Activated B cell treated with CpG ODN at 0.5 μM for 24 hours (primary cell): ENCODE measurements at regions not wholly inside any gene's neighbourhood (a gene's known extent, or its start where the extent isn't known, plus 50 kb on each side); places are given as distances from the start of the nearest gene placed in this dataset.

Source experiments
- ATAC-seq: fragments of 200-7000 bp; cut with Tn5 transposase; one replicate; pipeline ENCODE4 v1.10.0; 2021; ENCODE audit warnings: low read depth, mild to moderate bottlenecking, moderate library complexity
- CTCF ChIA-PET: fragments of 350-600 bp; sonication (Branson Sonifier 250); formaldehyde crosslinking; loops from one replicate; lab custom pipeline; 2021; ENCODE audit warnings: antibody characterized with exemption; lab: Charles Lee
- POLR2A ChIA-PET: fragments of 350-600 bp; sonication (Branson Sonifier 250); formaldehyde crosslinking; loops from one replicate; lab custom pipeline; 2021; ENCODE audit warnings: antibody characterized with exemption; lab: Charles Lee
- DNase-seq: peaks from one replicate; pipeline ENCODE4 v3.0.0; 2022
- H3K27ac Mint-ChIP-seq: one replicate; pipeline ENCODE4 v1.8.0; 2020; ENCODE audit warnings: mixed read lengths
- H3K27me3 Mint-ChIP-seq: one replicate; pipeline ENCODE4 v1.8.0; 2021; ENCODE audit warnings: mixed read lengths
- H3K36me3 Mint-ChIP-seq: one replicate; pipeline ENCODE4 v1.8.0; 2021; ENCODE audit warnings: low read depth, mixed read lengths
- H3K4me1 Mint-ChIP-seq: one replicate; pipeline ENCODE4 v1.8.0; 2021; ENCODE audit warnings: mixed read lengths
- H3K4me3 Mint-ChIP-seq: one replicate; pipeline ENCODE4 v1.8.0; 2020; ENCODE audit warnings: mild to moderate bottlenecking, mixed read lengths
- H3K9me3 Mint-ChIP-seq: one replicate; pipeline ENCODE4 v1.8.0; 2020; ENCODE audit warnings: mixed read lengths
- intact Hi-C: fragments of 100-400 bp; cut with micrococcal nuclease; formaldehyde crosslinking; loops from one replicate; pipeline ENCODE4 v1.15.1; 2024
- TF ChIP-seq, protein P1 (sequence below): fragments of 200-600 bp; IDR thresholded peaks from one replicate; pipeline ENCODE4 v1.8.0; 2022; ENCODE audit warnings: antibody characterized with exemption, mild to moderate bottlenecking

- ChIA-PET CTCF (no interaction called here), POLR2A (no interaction called here)
- Mint-ChIP-seq H3K9me3 (no peaks in the 10 kb centered on the region), H3K4me3 (no peak overlapping the region), H3K4me1 (peaks cover 2% of the 10 kb centered on the region), H3K27me3 (peaks cover 3% of the 10 kb centered on the region), H3K36me3 (no peaks in the 10 kb centered on the region), H3K27ac (no peak overlapping the region)
- no peak for ATAC-seq
- intact Hi-C loops: no loop called here
- TF ChIP-seq, protein P1, sequence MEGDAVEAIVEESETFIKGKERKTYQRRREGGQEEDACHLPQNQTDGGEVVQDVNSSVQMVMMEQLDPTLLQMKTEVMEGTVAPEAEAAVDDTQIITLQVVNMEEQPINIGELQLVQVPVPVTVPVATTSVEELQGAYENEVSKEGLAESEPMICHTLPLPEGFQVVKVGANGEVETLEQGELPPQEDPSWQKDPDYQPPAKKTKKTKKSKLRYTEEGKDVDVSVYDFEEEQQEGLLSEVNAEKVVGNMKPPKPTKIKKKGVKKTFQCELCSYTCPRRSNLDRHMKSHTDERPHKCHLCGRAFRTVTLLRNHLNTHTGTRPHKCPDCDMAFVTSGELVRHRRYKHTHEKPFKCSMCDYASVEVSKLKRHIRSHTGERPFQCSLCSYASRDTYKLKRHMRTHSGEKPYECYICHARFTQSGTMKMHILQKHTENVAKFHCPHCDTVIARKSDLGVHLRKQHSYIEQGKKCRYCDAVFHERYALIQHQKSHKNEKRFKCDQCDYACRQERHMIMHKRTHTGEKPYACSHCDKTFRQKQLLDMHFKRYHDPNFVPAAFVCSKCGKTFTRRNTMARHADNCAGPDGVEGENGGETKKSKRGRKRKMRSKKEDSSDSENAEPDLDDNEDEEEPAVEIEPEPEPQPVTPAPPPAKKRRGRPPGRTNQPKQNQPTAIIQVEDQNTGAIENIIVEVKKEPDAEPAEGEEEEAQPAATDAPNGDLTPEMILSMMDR: no peak
- no peak for DNase-seq
Measured at GRCh38 chr14:101000711-101001250, 97.3 kb upstream of the RTL1 start.

DNA sequence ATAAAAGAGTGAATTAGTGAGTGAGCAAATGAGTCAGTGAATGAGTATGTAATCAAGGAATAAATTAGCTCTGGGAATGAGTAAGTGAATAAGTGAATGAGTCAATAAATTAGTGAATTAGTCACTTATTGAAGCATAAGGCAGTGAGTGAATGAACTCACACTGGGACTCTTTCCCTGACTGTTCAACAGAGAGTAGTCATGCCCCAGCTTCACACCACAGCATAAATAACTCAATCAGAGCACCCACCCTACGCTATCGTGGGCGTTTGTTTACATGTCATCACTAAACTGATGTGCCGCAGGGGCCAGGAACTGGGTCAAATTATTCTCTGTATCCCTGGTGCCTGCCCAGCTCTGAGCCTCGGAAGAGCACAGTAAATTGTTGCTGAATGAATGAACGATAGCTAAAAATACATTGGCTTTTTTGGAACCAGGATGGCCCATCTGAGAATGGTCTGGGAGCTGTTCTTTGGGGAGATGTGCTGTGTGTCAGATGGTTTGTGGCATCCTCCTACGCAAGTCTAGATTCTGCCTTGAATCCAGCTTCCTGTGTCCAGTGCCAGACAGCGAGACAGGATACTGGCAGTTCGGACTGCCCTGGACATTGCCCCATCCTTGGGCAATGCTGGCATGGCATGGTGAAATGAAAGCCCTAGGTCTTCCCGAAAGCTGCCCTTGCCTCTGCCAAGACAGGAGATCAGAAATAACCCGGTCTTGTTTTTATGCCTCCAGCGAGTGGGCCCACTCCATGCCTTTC lies 98.0 kb upstream of the RTL1 start:
- H3K27me3 Mint-ChIP-seq: peaks cover 6% of the 10 kb centered on the region
- no peak overlapping the region for H3K4me3 Mint-ChIP-seq
- DNase-seq (no peak), ATAC-seq (no peak)
- intact Hi-C loops: no loop called here
- peaks cover 6% of the 10 kb centered on the region for H3K4me1 Mint-ChIP-seq
- TF ChIP-seq, protein P1: no peak
- no peak overlapping the region for H3K27ac Mint-ChIP-seq
- no peaks in the 10 kb centered on the region for H3K9me3 Mint-ChIP-seq
- POLR2A ChIA-PET: no interaction called here
- no peaks in the 10 kb centered on the region for H3K36me3 Mint-ChIP-seq
- CTCF ChIA-PET: no interaction called here

GRCh38 chr14:101002738-101003137 lies 99.2 kb upstream of the RTL1 start:
- H3K4me1 Mint-ChIP-seq: peaks cover 6% of the 10 kb centered on the region
- ChIA-PET POLR2A (no interaction called here), CTCF (no interaction called here)
- H3K4me3 Mint-ChIP-seq: no peak overlapping the region
- H3K9me3 Mint-ChIP-seq: no peaks in the 10 kb centered on the region
- H3K27me3 Mint-ChIP-seq: peaks cover 6% of the 10 kb centered on the region
- H3K36me3 Mint-ChIP-seq: no peaks in the 10 kb centered on the region
- TF ChIP-seq, protein P1: no peak
- ATAC-seq: no peak
- no peak for DNase-seq
- no peak overlapping the region for H3K27ac Mint-ChIP-seq
- intact Hi-C loops: no loop called here

DNA sequence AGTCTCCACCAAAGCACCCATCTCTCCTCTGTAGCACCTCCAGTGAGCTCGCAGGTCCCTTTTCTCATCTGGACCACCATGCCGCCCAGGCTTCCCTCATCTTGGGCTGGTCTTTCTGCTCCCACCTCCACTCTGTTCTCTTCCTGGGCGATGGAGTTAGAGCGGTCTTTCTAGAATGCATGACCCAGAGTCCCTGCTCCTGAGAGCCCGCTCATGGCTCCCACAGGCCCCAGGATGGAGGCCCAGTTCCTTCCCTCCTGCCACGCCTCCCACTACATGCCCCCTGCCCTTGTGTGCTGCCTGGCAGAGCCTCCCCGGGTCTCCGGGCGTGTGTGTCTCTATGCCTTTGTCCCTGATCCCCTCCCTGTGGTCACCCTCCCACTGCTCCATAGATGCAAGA lies 100.7 kb upstream of the RTL1 start:
- POLR2A ChIA-PET: no interaction called here
- CTCF ChIA-PET: no interaction called here

DNA sequence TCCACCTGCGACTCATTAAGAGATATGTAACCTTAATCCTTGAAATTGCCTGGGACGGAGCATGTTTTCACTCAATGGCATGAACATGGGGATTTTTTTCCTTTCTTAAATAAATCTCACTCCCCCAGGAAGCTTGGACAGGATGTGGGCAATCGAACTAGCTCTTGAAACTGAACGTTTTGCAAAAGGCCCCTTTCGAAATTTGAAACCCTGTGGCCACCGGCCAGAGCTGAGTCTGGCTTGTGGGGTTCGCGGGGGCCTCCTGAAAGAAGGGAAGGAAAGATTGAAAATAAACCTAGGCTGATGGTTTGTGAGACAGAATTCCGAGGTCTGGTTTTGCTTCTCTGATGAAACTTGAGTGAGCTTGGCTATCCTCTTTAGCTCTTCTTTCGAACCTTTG lies 101.4 kb upstream of the RTL1 start:
- peaks cover 6% of the 10 kb centered on the region for H3K4me1 Mint-ChIP-seq
- no peak for ATAC-seq
- no peaks in the 10 kb centered on the region for H3K36me3 Mint-ChIP-seq
- TF ChIP-seq, protein P1: no peak
- no peak for DNase-seq
- no peaks in the 10 kb centered on the region for H3K9me3 Mint-ChIP-seq
- H3K27ac Mint-ChIP-seq: no peak overlapping the region
- H3K27me3 Mint-ChIP-seq: peaks cover 6% of the 10 kb centered on the region
- ChIA-PET CTCF (no interaction called here), POLR2A (no interaction called here)
- intact Hi-C loops: no loop called here
- no peak overlapping the region for H3K4me3 Mint-ChIP-seq

More for the DNA sequence above, 100.7 kb upstream of the RTL1 start:
- intact Hi-C loops: no loop called here
- TF ChIP-seq, protein P1: no peak
- H3K4me3 Mint-ChIP-seq: no peak overlapping the region
- H3K9me3 Mint-ChIP-seq: no peaks in the 10 kb centered on the region
- DNase-seq (no peak), ATAC-seq (no peak)
- no peak overlapping the region for H3K27ac Mint-ChIP-seq
- H3K4me1 Mint-ChIP-seq: peaks cover 6% of the 10 kb centered on the region
- no peaks in the 10 kb centered on the region for H3K36me3 Mint-ChIP-seq
- peaks cover 6% of the 10 kb centered on the region for H3K27me3 Mint-ChIP-seq
